ENCODE measurements at regions not wholly inside any gene's neighbourhood (a gene's known extent, or its start where the extent isn't known, plus 50 kb on each side); places are given as distances from the start of the nearest gene placed in this dataset.

GRCh38 chr4:27574743-27575142 is 714.1 kb downstream of the STIM2 start:
- H3K27ac ChIP-seq, result no peak overlapping the region
- H3K4me2 ChIP-seq, result no peak overlapping the region
- no peak overlapping the region for H3K9ac ChIP-seq
- H3K36me3 ChIP-seq, result no peaks in the 10 kb centered on the region
- peaks cover 0 to 5% (median 0%) of the 10 kb centered on the region in 11 experiments; a peak in 2 of 22 replicates for H3K9me3 ChIP-seq (replicated peaks in 1 of 11)
- H3K4me3 ChIP-seq, result no peak overlapping the region
- H4K20me1 ChIP-seq, result no peaks in the 10 kb centered on the region
- no peak for TF ChIP-seq Cebpa-rat (IDR thresholded peaks at IDR 0.05)
- no peaks in the 10 kb centered on the region for H3K27me3 ChIP-seq
- no peaks in the 10 kb centered on the region for H3K4me1 ChIP-seq

- Histone ChIP-seq H3K27me3 (no peaks in the 10 kb centered on the region), H3K4me3 (no peak overlapping the region), H3K27ac (no peak overlapping the region), H3K36me3 (no peaks in the 10 kb centered on the region), H4K20me1 (no peaks in the 10 kb centered on the region), H3K9me3 (replicated peaks in 1 of 11) (peaks cover 0 to 5% (median 0%) of the 10 kb centered on the region in 11 experiments; a peak in 2 of 22 replicates), H3K4me1 (no peaks in the 10 kb centered on the region), H3K4me2 (no peak overlapping the region), H3K9ac (no peak overlapping the region)
- TF ChIP-seq Cebpa-rat (IDR thresholded peaks at IDR 0.05), result no peak
These were observed 717.3 kb downstream of the STIM2 start for GRCh38 chr4:27577951-27578350.

- H3K4me2 ChIP-seq, result no peak overlapping the region
- H3K27ac ChIP-seq, result no peak overlapping the region
These were observed 732.1 kb downstream of the STIM2 start for GRCh38 chr4:27592738-27593137.

GRCh38 chr4:27594922-27595321 is 734.3 kb downstream of the STIM2 start:
- Histone ChIP-seq H3K27me3 (no peaks in the 10 kb centered on the region), H3K27ac (no peak overlapping the region), H3K4me1 (no peaks in the 10 kb centered on the region), H4K20me1 (no peaks in the 10 kb centered on the region), H3K4me2 (no peak overlapping the region), H3K9me3 (replicated peaks in 1 of 11) (no peaks in the 10 kb centered on the region), H3K9ac (no peak overlapping the region), H3K36me3 (no peaks in the 10 kb centered on the region), H3K4me3 (no peak overlapping the region)
- TF ChIP-seq Cebpa-rat (IDR thresholded peaks at IDR 0.05), result no peak

More at GRCh38 chr4:27592738-27593137, 732.1 kb downstream of the STIM2 start:
- H3K9me3 ChIP-seq (replicated peaks in 1 of 11), result no peaks in the 10 kb centered on the region
- H3K27me3 ChIP-seq, result no peaks in the 10 kb centered on the region
- no peaks in the 10 kb centered on the region for H3K36me3 ChIP-seq
- H3K4me3 ChIP-seq, result no peak overlapping the region
- H4K20me1 ChIP-seq, result no peaks in the 10 kb centered on the region
- TF ChIP-seq Cebpa-rat (IDR thresholded peaks at IDR 0.05), result no peak
- no peak overlapping the region for H3K9ac ChIP-seq
- no peaks in the 10 kb centered on the region for H3K4me1 ChIP-seq

GRCh38 chr4:27595571-27596360 is 735.1 kb downstream of the STIM2 start:
- no peak overlapping the region for H3K4me2 ChIP-seq
- H4K20me1 ChIP-seq, result no peaks in the 10 kb centered on the region
- no peak overlapping the region for H3K9ac ChIP-seq
- no peaks in the 10 kb centered on the region for H3K4me1 ChIP-seq
- no peak overlapping the region for H3K4me3 ChIP-seq
- H3K27me3 ChIP-seq, result no peaks in the 10 kb centered on the region
- no peaks in the 10 kb centered on the region for H3K36me3 ChIP-seq
- H3K9me3 ChIP-seq (replicated peaks in 1 of 11), result no peaks in the 10 kb centered on the region
- no peak overlapping the region for H3K27ac ChIP-seq
- no peak for TF ChIP-seq Cebpa-rat (IDR thresholded peaks at IDR 0.05)

GRCh38 chr4:27602172-27602571 is 741.5 kb downstream of the STIM2 start:
- Histone ChIP-seq H3K9me3 (replicated peaks in 1 of 11) (peaks cover 0 to 7% (median 0%) of the 10 kb centered on the region in 11 experiments; a peak in 1 of 22 replicates), H3K4me3 (no peak overlapping the region), H3K27me3 (no peaks in the 10 kb centered on the region), H4K20me1 (no peaks in the 10 kb centered on the region), H3K9ac (no peak overlapping the region), H3K4me1 (no peaks in the 10 kb centered on the region), H3K27ac (no peak overlapping the region), H3K4me2 (no peak overlapping the region), H3K36me3 (no peaks in the 10 kb centered on the region)
- no peak for TF ChIP-seq Cebpa-rat (IDR thresholded peaks at IDR 0.05)

- Histone ChIP-seq H3K9ac (no peak overlapping the region), H3K4me2 (no peak overlapping the region), H4K20me1 (no peaks in the 10 kb centered on the region), H3K27ac (no peak overlapping the region), H3K36me3 (no peaks in the 10 kb centered on the region), H3K4me3 (no peak overlapping the region), H3K27me3 (no peaks in the 10 kb centered on the region), H3K4me1 (no peaks in the 10 kb centered on the region), H3K9me3 (replicated peaks in 1 of 11) (peaks cover 0 to 7% (median 0%) of the 10 kb centered on the region in 11 experiments; a peak in 1 of 22 replicates)
- no peak for TF ChIP-seq Cebpa-rat (IDR thresholded peaks at IDR 0.05)
These were observed 744.1 kb downstream of the STIM2 start for GRCh38 chr4:27604692-27605091.

- H3K9ac ChIP-seq, result no peak overlapping the region
- H3K27ac ChIP-seq, result no peak overlapping the region
- H3K4me3 ChIP-seq, result no peak overlapping the region
- H3K4me1 ChIP-seq, result no peaks in the 10 kb centered on the region
- H3K9me3 ChIP-seq (replicated peaks in 1 of 11), result no peaks in the 10 kb centered on the region
- no peak for TF ChIP-seq Cebpa-rat (IDR thresholded peaks at IDR 0.05)
- no peaks in the 10 kb centered on the region for H3K27me3 ChIP-seq
- H3K4me2 ChIP-seq, result no peak overlapping the region
- H3K36me3 ChIP-seq, result no peaks in the 10 kb centered on the region
- no peaks in the 10 kb centered on the region for H4K20me1 ChIP-seq
These were observed 755.5 kb downstream of the STIM2 start for GRCh38 chr4:27616166-27616565.

- H3K27ac ChIP-seq, result no peak overlapping the region
- no peak overlapping the region for H3K9ac ChIP-seq
- no peak overlapping the region for H3K4me3 ChIP-seq
- no peak overlapping the region for H3K4me2 ChIP-seq
- H3K27me3 ChIP-seq, result no peaks in the 10 kb centered on the region
- H3K9me3 ChIP-seq (replicated peaks in 1 of 11), result no peaks in the 10 kb centered on the region
- no peaks in the 10 kb centered on the region for H4K20me1 ChIP-seq
- TF ChIP-seq Cebpa-rat (IDR thresholded peaks at IDR 0.05), result no peak
- no peaks in the 10 kb centered on the region for H3K36me3 ChIP-seq
- no peaks in the 10 kb centered on the region for H3K4me1 ChIP-seq
These were observed 758.8 kb downstream of the STIM2 start for GRCh38 chr4:27619435-27619834.

- TF ChIP-seq Cebpa-rat (IDR thresholded peaks at IDR 0.05), result no peak
- Histone ChIP-seq H3K27me3 (no peaks in the 10 kb centered on the region), H3K9ac (no peak overlapping the region), H3K4me1 (no peaks in the 10 kb centered on the region), H3K27ac (no peak overlapping the region), H3K36me3 (no peaks in the 10 kb centered on the region), H3K4me3 (no peak overlapping the region), H3K9me3 (replicated peaks in 1 of 11) (no peaks in the 10 kb centered on the region), H4K20me1 (no peaks in the 10 kb centered on the region), H3K4me2 (no peak overlapping the region)
These were observed 760.2 kb downstream of the STIM2 start for GRCh38 chr4:27620886-27621285.

All from BLaER1 treated with 17β-estradiol and CSF1 and Interleukin-3, amounts not matched to agents 10 nM and 100 nM (cell line).